Astrocyte (in vitro differentiated cells and primary cell): ENCODE measurements at regions not wholly inside any gene's neighbourhood (a gene's known extent, or its start where the extent isn't known, plus 50 kb on each side); places are given as distances from the start of the nearest gene placed in this dataset.

ENCODE experiments used
- DNase-seq: peaks from one replicate; pipeline ENCODE4 v3.0.0-alpha.2; 2010; ENCODE audit warnings: low read depth
- FAIRE-seq: peaks from 2 replicates; lab custom pipeline; 2011; peaks lifted over from hg19 to GRCh38; lab: Jason Lieb, UNC
- H2AFZ ChIP-seq: 2 replicates; pipeline ENCODE4 v1.6.0; 2012; ENCODE audit warnings: low read depth, low read length, inconsistent platforms
- H3K27ac ChIP-seq: 2 replicates; pipeline ENCODE4 v1.5.1; 2011; ENCODE audit warnings: low read depth, low read length, inconsistent platforms
- H3K27me3 ChIP-seq: 2 replicates; pipeline ENCODE4 v1.6.0; 2011; ENCODE audit warnings: low read length, inconsistent platforms; ENCODE audit not compliant: insufficient read depth
- H3K36me3 ChIP-seq: 2 replicates; pipeline ENCODE4 v1.5.1; 2011; ENCODE audit warnings: low read length, inconsistent platforms; ENCODE audit not compliant: insufficient read depth
- H3K4me1 ChIP-seq: 2 replicates; pipeline ENCODE4 v1.5.1; 2011; ENCODE audit warnings: low read length, inconsistent platforms; ENCODE audit not compliant: insufficient read depth
- H3K4me2 ChIP-seq: 2 replicates; pipeline ENCODE4 v1.6.0; 2012; ENCODE audit warnings: low read length, inconsistent platforms
- H3K4me3 ChIP-seq: 2 replicates; pipeline ENCODE4 v1.5.1; 2011; ENCODE audit warnings: low read depth, mild to moderate bottlenecking, low read length, inconsistent platforms; ENCODE audit not compliant: insufficient read depth
- H3K79me2 ChIP-seq: 2 replicates; pipeline ENCODE4 v1.6.0; 2012; ENCODE audit warnings: mild to moderate bottlenecking, low read length, inconsistent platforms; ENCODE audit not compliant: insufficient read depth
- H3K9ac ChIP-seq: 2 replicates; pipeline ENCODE4 v1.6.0; 2012; ENCODE audit warnings: mild to moderate bottlenecking, low read length, inconsistent platforms
- H3K9me3 ChIP-seq: 2 replicates; pipeline ENCODE4 v1.5.1; 2012; ENCODE audit warnings: low read depth, mild to moderate bottlenecking, low read length, inconsistent platforms; ENCODE audit not compliant: insufficient read depth
- H4K20me1 ChIP-seq: 2 replicates; pipeline ENCODE4 v1.6.0; 2012; ENCODE audit warnings: low read length, inconsistent platforms; ENCODE audit not compliant: insufficient read depth
- H3K27ac Mint-ChIP-seq: one replicate; pipeline ENCODE4 v1.8.0; 2021; ENCODE audit warnings: mild to moderate bottlenecking, mixed read lengths; ENCODE audit not compliant: unreplicated experiment
- H3K27me3 Mint-ChIP-seq: one replicate; pipeline ENCODE4 v1.8.0; 2021; ENCODE audit warnings: low read depth, mixed read lengths; ENCODE audit not compliant: unreplicated experiment
- H3K36me3 Mint-ChIP-seq: one replicate; pipeline ENCODE4 v1.8.0; 2021; ENCODE audit warnings: low read depth, mixed read lengths; ENCODE audit not compliant: unreplicated experiment
- H3K4me1 Mint-ChIP-seq: one replicate; pipeline ENCODE4 v1.8.0; 2021; ENCODE audit warnings: low read depth, mixed read lengths; ENCODE audit not compliant: unreplicated experiment
- H3K4me3 Mint-ChIP-seq: one replicate; pipeline ENCODE4 v1.8.0; 2021; ENCODE audit warnings: mild to moderate bottlenecking, moderate library complexity, mixed read lengths; ENCODE audit not compliant: unreplicated experiment
- H3K9me3 Mint-ChIP-seq: one replicate; pipeline ENCODE4 v1.8.0; 2021; ENCODE audit warnings: mild to moderate bottlenecking, mixed read lengths; ENCODE audit not compliant: unreplicated experiment
- CTCF ChIP-seq: IDR thresholded peaks from 2 replicates; pipeline ENCODE4 v1.5.1; 2011; ENCODE audit warnings: low read depth, mild to moderate bottlenecking, inconsistent platforms, low read length, moderate library complexity; ENCODE audit not compliant: insufficient read depth
- EZH2 ChIP-seq: IDR thresholded peaks from 2 replicates; pipeline ENCODE4 v1.6.1; 2012; ENCODE audit warnings: mild to moderate bottlenecking, low read length, inconsistent platforms; ENCODE audit not compliant: insufficient read depth

DNA sequence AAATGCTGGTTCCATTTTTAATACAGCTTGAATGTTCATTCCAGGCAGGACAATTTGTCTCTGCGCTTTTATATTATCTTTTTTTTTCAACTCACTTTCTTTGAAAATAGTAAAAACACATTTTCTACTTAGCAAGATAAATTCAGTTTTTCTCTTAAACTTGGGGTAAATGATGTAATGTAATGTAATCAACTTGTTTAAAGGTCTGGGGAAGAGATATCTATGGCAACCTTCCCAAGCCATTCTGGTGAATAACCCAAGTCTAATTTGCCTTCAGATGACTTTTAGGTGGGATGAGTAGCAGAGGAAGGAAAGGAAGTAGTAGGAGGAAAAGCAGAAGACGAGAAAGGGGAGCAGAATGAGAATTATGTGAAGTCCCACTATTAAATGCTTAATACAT is 335.1 kb downstream of the SV2B start:
- TF ChIP-seq EZH2 (no peak), CTCF (no peak)
- FAIRE-seq = no peak
- no peak overlapping the region for H3K4me3 ChIP-seq
- H3K4me3 Mint-ChIP-seq = no peak overlapping the region
- H3K27me3 Mint-ChIP-seq = peaks cover 3% of the 10 kb centered on the region
- H3K9me3 Mint-ChIP-seq = peaks cover 4% of the 10 kb centered on the region
- H3K4me1 ChIP-seq = no peaks in the 10 kb centered on the region
- H2AFZ ChIP-seq = no peak overlapping the region
- no peaks in the 10 kb centered on the region for H3K4me1 Mint-ChIP-seq
- H3K9ac ChIP-seq = no peak overlapping the region
- H3K36me3 ChIP-seq = no peaks in the 10 kb centered on the region
- no peaks in the 10 kb centered on the region for H3K36me3 Mint-ChIP-seq
- H4K20me1 ChIP-seq = no peaks in the 10 kb centered on the region
- DNase-seq = no peak
- H3K4me2 ChIP-seq = no peak overlapping the region
- no peak overlapping the region for H3K27ac Mint-ChIP-seq
- H3K27ac ChIP-seq = no peak overlapping the region
- no peaks in the 10 kb centered on the region for H3K79me2 ChIP-seq
- H3K9me3 ChIP-seq = no peaks in the 10 kb centered on the region
- no peaks in the 10 kb centered on the region for H3K27me3 ChIP-seq

DNA sequence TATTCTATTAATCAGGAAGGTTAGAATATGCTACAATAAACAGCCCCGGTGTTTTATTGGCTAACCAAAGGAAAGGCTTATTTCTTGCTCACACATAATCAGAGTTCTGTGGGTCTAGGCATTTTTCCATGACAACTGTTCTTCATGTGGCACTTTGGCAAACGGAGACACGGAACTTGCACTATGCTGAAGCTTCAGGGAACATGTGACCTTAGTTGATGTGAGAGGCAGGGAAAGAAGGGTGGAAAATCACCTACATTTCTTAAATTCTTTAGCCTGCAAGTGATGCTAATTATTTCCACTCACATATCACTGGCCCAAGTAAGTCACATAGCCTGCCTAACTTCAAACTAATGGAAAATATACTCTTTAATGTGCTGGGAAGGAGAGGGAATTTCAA is 344.6 kb downstream of the SV2B start:
- no peaks in the 10 kb centered on the region for H3K4me1 Mint-ChIP-seq
- H3K27ac Mint-ChIP-seq = no peak overlapping the region
- H3K27ac ChIP-seq = no peak overlapping the region
- no peaks in the 10 kb centered on the region for H3K36me3 ChIP-seq
- H3K4me3 ChIP-seq = no peak overlapping the region
- no peak for TF ChIP-seq EZH2
- no peak for TF ChIP-seq CTCF
- no peaks in the 10 kb centered on the region for H3K4me1 ChIP-seq
- H3K79me2 ChIP-seq = no peaks in the 10 kb centered on the region
- no peak overlapping the region for H3K4me3 Mint-ChIP-seq
- DNase-seq (peak; percentile 4), FAIRE-seq (no peak)
- H3K9ac ChIP-seq = no peak overlapping the region
- no peaks in the 10 kb centered on the region for H3K36me3 Mint-ChIP-seq
- peaks cover 10% of the 10 kb centered on the region for H3K9me3 Mint-ChIP-seq
- H2AFZ ChIP-seq = no peak overlapping the region
- no peaks in the 10 kb centered on the region for H4K20me1 ChIP-seq
- H3K27me3 Mint-ChIP-seq = no peaks in the 10 kb centered on the region
- no peaks in the 10 kb centered on the region for H3K9me3 ChIP-seq
- no peaks in the 10 kb centered on the region for H3K27me3 ChIP-seq
- no peak overlapping the region for H3K4me2 ChIP-seq

DNA sequence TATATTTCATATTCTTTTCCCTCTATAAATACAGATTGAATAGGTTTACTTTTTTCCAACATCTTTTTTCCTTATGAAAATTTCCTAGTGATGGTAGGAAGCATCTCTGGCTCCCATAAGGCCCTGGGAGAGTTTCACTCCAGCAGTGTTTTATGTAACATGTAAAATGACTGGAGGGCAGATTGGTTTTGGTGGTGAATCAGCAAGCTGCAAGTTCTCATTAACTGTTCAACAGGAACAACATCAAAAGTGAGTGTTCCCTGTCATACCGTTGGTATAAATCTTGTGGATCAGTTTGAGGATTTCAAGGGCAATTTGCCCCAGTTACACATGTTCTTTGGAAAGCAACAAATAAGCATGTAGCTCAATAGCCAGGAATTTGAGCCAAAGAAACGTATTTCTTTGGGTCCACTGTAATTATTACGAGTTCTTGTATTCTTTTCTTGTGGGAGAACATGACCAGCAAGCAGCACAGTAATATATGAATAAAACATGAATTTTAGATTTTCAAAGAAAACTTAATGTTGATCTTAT is 345.7 kb downstream of the SV2B start:
- FAIRE-seq = no peak

More for the DNA sequence above, 345.7 kb downstream of the SV2B start:
- Mint-ChIP-seq H3K9me3 (peaks cover 13% of the 10 kb centered on the region), H3K4me1 (no peaks in the 10 kb centered on the region), H3K27me3 (no peaks in the 10 kb centered on the region), H3K36me3 (no peaks in the 10 kb centered on the region), H3K27ac (no peak overlapping the region), H3K4me3 (no peak overlapping the region)
- Histone ChIP-seq H3K9ac (no peak overlapping the region), H3K27me3 (no peaks in the 10 kb centered on the region), H3K4me2 (no peak overlapping the region), H4K20me1 (no peaks in the 10 kb centered on the region), H2AFZ (no peak overlapping the region), H3K9me3 (no peaks in the 10 kb centered on the region), H3K79me2 (no peaks in the 10 kb centered on the region), H3K27ac (no peak overlapping the region), H3K4me1 (no peaks in the 10 kb centered on the region), H3K4me3 (no peak overlapping the region), H3K36me3 (no peaks in the 10 kb centered on the region)
- DNase-seq = no peak
- TF ChIP-seq CTCF (no peak), EZH2 (no peak)
